ENCODE measurements at regions not wholly inside any gene's neighbourhood (a gene's known extent, or its start where the extent isn't known, plus 50 kb on each side); places are given as distances from the start of the nearest gene placed in this dataset.

- H3K4me1 ChIP-seq = no peaks in the 10 kb centered on the region
- DNase-seq (ENCODE audit: low spot score in 2 of 2) = no peak
- no peak overlapping the region for H3K4me3 ChIP-seq
- no peaks in the 10 kb centered on the region for H3K9me3 ChIP-seq
- intact Hi-C loops (cut with DNase I) = no loop called here
- H3K27me3 ChIP-seq = no peaks in the 10 kb centered on the region
- H3K36me3 ChIP-seq = no peaks in the 10 kb centered on the region
- no peak overlapping the region for H3K27ac ChIP-seq
- no peak for TF ChIP-seq CTCF (IDR thresholded peaks at IDR 0.05)
Observed at GRCh38 chr18:2172881-2173280, 398.4 kb downstream of the METTL4 start.

GRCh38 chr18:2173486-2173885 is 397.8 kb downstream of the METTL4 start:
- TF ChIP-seq CTCF (IDR thresholded peaks at IDR 0.05) = no peak
- no peaks in the 10 kb centered on the region for H3K9me3 ChIP-seq
- no peaks in the 10 kb centered on the region for H3K4me1 ChIP-seq
- intact Hi-C loops (cut with DNase I) = no loop called here
- DNase-seq (ENCODE audit: low spot score in 2 of 2) = no peak
- no peak overlapping the region for H3K27ac ChIP-seq
- no peaks in the 10 kb centered on the region for H3K27me3 ChIP-seq
- H3K36me3 ChIP-seq = no peaks in the 10 kb centered on the region
- H3K4me3 ChIP-seq = no peak overlapping the region

- intact Hi-C loops (cut with DNase I) = loop anchor here (5.0 kb wide), 1 partner anchor 34 kb away; no protein-coding TSS in a partner anchor
- Histone ChIP-seq H3K27ac (no peak overlapping the region), H3K36me3 (no peaks in the 10 kb centered on the region), H3K9me3 (no peaks in the 10 kb centered on the region), H3K27me3 (no peaks in the 10 kb centered on the region), H3K4me3 (no peak overlapping the region), H3K4me1 (no peaks in the 10 kb centered on the region)
- DNase-seq (ENCODE audit: low spot score in 2 of 2) = no peak
- TF ChIP-seq CTCF (IDR thresholded peaks at IDR 0.05) = no peak
Observed at GRCh38 chr18:2178036-2178435, 393.3 kb downstream of the METTL4 start.

GRCh38 chr18:2179498-2180183 is 391.7 kb downstream of the METTL4 start:
- intact Hi-C loops (cut with DNase I) = loop anchor here (5.0 kb wide), 1 partner anchor 33 kb away; no protein-coding TSS in a partner anchor
- Histone ChIP-seq H3K27me3 (no peaks in the 10 kb centered on the region), H3K36me3 (no peaks in the 10 kb centered on the region), H3K4me1 (no peaks in the 10 kb centered on the region), H3K9me3 (no peaks in the 10 kb centered on the region), H3K27ac (no peak overlapping the region), H3K4me3 (no peak overlapping the region)
- no peak for DNase-seq (ENCODE audit: low spot score in 2 of 2)
- no peak for TF ChIP-seq CTCF (IDR thresholded peaks at IDR 0.05)

DNA sequence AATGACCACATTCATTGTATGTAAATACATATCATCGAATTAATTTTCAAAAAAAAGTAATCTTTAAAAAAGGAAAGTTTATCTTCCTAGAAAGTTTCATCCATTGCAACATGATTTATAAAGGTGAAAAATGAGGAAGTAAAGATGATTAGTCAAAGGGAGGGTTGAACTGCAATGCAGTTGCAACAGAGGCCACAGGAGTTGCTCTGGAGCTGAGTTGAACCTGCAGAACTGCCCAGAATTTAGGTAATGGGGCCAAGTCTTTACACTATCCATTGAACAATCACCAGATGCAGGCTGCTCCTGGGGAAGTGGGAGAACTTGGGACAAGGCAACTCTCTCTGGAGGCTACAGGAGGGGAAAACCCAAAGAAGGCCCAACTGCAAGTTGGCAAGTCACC is 390.7 kb downstream of the METTL4 start:
- H3K36me3 ChIP-seq = no peaks in the 10 kb centered on the region
- TF ChIP-seq CTCF (IDR thresholded peaks at IDR 0.05) = no peak
- no peak overlapping the region for H3K4me3 ChIP-seq
- H3K27me3 ChIP-seq = no peaks in the 10 kb centered on the region
- no peak overlapping the region for H3K27ac ChIP-seq
- H3K4me1 ChIP-seq = no peaks in the 10 kb centered on the region
- intact Hi-C loops (cut with DNase I) = no loop called here
- no peaks in the 10 kb centered on the region for H3K9me3 ChIP-seq
- DNase-seq (ENCODE audit: low spot score in 2 of 2) = no peak

DNA sequence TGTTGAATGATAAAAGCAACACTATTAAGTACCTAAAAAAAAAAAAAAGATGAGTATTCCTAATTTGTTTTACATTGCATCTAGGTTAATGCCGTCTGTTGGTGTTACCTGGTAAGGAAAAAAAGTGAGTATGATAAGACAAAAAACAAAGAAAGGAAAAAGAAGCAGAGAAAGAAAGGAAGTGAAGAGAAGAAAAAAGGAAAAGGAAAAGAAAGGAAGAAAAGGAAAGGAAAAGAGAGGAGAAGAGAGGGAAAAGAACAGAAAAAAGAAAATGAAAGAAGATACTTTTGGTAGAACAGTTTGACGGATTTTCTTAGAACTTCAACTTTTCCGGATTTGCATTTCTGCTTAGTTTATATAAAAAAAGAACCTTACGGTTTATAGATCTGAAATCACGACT is 387.9 kb downstream of the METTL4 start:
- H3K4me1 ChIP-seq = no peaks in the 10 kb centered on the region
- H3K27ac ChIP-seq = no peak overlapping the region
- no peaks in the 10 kb centered on the region for H3K36me3 ChIP-seq
- H3K27me3 ChIP-seq = no peaks in the 10 kb centered on the region
- intact Hi-C loops (cut with DNase I) = no loop called here
- TF ChIP-seq CTCF (IDR thresholded peaks at IDR 0.05) = no peak
- no peak overlapping the region for H3K4me3 ChIP-seq
- DNase-seq (ENCODE audit: low spot score in 2 of 2) = no peak
- no peaks in the 10 kb centered on the region for H3K9me3 ChIP-seq

Data from ascending aorta (tissue), 2 donors.